ENCODE measurements at regions not wholly inside any gene's neighbourhood (a gene's known extent, or its start where the extent isn't known, plus 50 kb on each side); places are given as distances from the start of the nearest gene placed in this dataset.

GRCh38 chr1:238673561-238673960 lies 712.8 kb upstream of the CHRM3 start:
- TF ChIP-seq CTCF (IDR thresholded peaks at IDR 0.05) (no peak), EZH2 (IDR thresholded peaks at IDR 0.05; ENCODE audit: borderline replicate concordance, insufficient read depth, low read depth, low read length, poor library complexity, severe bottlenecking) (no peak)

Measured in B cell (primary cell).